ENCODE measurements at regions not wholly inside any gene's neighbourhood (a gene's known extent, or its start where the extent isn't known, plus 50 kb on each side); places are given as distances from the start of the nearest gene placed in this dataset.

DNA sequence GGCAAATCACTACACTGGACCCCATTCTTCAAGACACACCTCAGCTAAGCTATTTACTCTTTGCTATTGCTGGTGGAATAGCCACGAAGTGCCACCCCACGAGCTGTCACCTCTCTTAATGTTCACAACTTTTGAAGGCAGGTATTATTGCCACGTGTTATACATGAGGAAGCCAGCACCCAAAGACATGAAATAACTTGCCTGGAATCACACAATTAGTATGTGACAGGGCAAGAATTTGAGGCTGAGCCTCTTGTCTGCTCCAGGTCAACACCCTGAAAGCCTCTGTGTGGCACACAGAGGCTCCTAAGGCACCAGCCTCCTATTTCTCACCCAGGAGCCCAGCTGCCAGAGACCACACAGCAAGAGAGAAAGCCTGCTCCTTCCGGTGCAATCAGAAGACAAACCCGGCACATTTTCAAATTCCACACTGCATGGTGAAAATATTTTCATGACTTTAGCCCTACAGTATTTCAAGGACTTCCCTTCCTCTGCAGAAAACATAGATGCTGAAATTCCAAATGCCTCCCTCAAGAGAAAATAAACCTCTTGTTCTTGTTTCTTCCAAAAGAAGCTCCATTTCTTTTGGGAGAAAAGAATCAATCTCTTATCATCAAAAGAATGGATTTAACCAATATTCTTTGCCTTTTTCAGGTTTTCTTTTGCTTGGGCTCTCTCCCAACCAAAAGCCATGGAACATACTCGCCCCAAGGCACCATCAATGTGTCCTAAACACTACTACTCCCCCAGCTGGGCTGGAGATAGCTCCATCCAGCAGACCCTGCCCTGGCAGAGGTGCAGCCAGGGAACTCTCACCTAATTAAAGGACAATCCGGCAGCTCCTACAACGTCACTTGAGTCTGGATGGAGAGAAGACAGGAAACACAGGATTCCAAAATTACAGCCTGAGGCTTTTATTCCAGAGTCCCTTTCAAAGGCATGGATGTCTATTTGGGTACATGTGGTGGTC is 84.7 kb upstream of the THBS1 start:
- TF ChIP-seq, protein P1, sequence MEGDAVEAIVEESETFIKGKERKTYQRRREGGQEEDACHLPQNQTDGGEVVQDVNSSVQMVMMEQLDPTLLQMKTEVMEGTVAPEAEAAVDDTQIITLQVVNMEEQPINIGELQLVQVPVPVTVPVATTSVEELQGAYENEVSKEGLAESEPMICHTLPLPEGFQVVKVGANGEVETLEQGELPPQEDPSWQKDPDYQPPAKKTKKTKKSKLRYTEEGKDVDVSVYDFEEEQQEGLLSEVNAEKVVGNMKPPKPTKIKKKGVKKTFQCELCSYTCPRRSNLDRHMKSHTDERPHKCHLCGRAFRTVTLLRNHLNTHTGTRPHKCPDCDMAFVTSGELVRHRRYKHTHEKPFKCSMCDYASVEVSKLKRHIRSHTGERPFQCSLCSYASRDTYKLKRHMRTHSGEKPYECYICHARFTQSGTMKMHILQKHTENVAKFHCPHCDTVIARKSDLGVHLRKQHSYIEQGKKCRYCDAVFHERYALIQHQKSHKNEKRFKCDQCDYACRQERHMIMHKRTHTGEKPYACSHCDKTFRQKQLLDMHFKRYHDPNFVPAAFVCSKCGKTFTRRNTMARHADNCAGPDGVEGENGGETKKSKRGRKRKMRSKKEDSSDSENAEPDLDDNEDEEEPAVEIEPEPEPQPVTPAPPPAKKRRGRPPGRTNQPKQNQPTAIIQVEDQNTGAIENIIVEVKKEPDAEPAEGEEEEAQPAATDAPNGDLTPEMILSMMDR (IDR thresholded peaks at IDR 0.05), result no peak

DNA sequence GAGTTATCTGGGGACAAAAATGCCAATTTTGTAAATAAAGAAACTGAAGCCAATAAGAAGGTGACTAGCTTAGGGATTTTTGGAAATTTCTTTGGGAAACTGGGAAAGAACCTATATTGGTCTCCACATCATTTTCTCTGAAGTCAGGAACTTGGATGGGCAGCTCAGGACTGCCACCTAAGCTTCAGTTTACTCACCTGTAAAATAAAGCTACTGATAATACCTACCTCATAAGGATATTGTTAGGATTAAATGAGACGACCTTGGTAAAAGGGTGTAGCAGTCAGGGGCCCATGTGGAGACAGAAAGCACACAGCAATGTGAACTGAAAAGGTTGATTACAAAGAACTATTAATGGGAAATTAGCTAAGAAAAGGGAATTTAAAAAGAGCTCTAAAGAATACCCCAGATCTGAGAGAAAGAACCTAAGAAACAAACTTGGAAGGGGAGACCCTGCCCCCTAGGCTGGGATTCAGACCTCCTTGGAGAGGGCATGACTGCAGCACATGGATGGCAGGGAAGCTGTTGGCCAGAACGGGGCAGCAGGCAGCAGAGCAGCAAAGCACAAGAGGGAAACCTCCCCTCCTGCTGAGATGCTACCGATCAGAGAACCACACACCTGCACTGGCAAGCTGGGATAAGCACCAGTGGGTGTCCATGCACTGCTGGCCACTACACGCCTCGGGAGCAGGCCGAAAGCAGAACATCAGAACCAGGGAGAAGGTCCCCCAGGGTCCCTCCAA is 83.7 kb upstream of the THBS1 start:
- TF ChIP-seq, protein P1 (IDR thresholded peaks at IDR 0.05), result no peak

DNA sequence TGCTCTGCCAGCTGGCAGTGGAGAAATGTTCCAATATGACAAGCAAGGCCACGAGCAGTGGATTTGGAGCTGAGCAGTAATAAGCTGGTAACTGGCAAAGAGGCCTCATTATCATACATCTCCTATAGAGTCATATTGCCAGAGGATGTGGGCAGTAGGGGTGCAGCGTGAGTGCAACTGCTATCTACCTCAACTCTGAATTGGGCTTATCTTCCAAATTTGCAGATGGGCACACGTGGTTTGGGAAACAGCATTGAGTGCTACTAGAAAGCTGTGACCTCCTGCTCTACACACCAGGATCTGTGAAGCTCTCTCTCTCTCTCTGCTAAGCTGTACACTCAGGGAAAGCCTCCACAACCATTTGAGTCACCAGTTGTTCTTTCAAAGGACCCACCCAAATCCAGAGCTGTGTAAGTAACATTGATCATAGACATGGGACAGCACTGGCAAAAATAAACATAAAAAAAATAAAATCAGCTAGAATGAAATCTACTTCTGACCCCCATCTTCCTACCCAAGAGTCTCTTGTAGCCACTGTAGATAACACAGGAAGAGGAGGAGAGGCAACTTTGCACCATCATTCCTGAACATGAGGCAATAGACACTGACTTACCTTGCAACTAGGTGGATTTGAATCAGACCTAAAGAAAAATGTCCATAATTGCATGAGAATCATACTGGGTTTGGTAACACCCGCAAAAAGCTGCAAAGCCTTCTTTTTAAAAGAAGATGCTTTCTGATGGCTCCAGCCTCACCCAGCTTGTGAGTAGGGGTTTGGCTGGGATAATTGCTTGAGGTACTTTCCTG is 82.9 kb upstream of the THBS1 start:
- TF ChIP-seq, protein P1 (IDR thresholded peaks at IDR 0.05), result no peak

DNA sequence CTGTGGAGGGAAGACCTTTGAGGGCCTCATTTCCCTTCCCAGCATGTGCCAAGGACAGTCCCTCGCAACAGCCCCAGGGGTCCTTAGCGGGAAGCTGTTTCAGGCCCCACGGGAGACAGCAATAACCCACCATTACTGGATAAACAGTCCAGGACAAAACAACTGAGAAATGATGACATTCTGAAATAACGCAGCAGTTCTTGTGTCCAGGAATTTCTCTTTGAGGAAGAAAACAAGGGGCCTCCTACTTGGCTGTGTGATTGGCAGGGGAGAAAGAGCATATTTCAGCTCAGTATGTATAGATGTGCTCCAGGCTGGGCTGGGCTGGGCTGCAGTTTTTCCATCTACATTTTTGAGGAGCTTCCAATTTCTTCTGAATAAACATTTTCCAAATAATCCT is 82.2 kb upstream of the THBS1 start:
- TF ChIP-seq, protein P1 (IDR thresholded peaks at IDR 0.05), result no peak

DNA sequence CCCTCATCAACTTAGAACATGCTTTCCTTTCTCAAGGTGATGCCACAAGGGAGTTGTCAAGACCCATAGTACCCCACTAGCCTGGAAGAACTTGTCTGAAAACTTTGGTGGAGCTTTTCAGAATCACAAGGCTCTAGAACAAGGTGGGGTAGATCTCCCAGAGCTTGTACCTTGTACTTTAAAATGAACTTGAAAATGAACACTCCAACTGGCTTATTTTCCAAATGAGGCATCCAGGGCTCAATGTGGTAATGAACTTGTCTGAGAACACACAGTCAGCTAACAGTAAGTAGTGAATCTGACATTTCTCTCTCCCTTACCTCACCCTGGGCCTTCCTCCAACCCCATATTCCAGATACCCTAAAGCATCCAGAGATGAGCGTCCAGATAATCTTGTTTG is 81.8 kb upstream of the THBS1 start:
- TF ChIP-seq, protein P1 (IDR thresholded peaks at IDR 0.05), result no peak

DNA sequence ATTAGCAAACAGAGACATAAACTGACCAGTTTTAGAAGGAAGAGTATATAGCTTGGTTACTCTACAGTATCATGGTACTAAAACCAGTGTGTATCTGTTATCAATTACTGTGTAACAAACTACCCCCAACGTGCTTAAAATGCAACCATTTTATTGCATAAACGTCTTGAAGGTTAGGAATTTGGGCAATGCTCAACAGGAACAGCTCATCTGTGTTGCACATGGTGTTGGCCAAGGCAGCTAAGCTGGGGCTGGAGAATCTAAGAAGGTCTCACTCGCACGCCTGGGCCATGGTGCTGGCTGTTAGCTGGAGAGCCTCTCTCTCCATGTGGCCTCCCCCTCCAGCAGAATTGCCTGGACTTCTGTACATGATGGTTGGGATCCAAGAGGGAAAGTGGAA is 81.2 kb upstream of the THBS1 start:
- TF ChIP-seq, protein P1 (IDR thresholded peaks at IDR 0.05), result no peak

Data from LNCAP (cell line).